B cell (primary cell): ENCODE measurements at regions not wholly inside any gene's neighbourhood (a gene's known extent, or its start where the extent isn't known, plus 50 kb on each side); places are given as distances from the start of the nearest gene placed in this dataset.

ENCODE experiments used
- ATAC-seq: fragments of 200-7000 bp; cut with Tn5 transposase; one replicate; pipeline ENCODE4 v1.10.0; 2021; ENCODE audit warnings: low read depth, mild to moderate bottlenecking, moderate number of reproducible peaks, moderate library complexity
- CTCF ChIA-PET: fragments of 350-600 bp; sonication (Branson Sonifier 250); formaldehyde crosslinking; loops from one replicate; lab custom pipeline; 2021; ENCODE audit warnings: antibody characterized with exemption, inconsistent platforms; lab: Charles Lee
- POLR2A ChIA-PET: fragments of 350-600 bp; sonication (Branson Sonifier 250); formaldehyde crosslinking; loops from one replicate; lab custom pipeline; 2021; ENCODE audit warnings: antibody characterized with exemption; lab: Charles Lee
- DNase-seq: peaks from one replicate; pipeline ENCODE4 v3.0.0; 2013
- H2AFZ ChIP-seq: 2 replicates; pipeline ENCODE4 v1.6.1; 2012; ENCODE audit warnings: mild to moderate bottlenecking, low read depth, low read length; ENCODE audit not compliant: insufficient read depth, poor library complexity, severe bottlenecking
- H3K27ac ChIP-seq, 2 donors: 1 replicate in 1 of 2; 2 replicates in 1 of 2; pipeline ENCODE4 v1.5.1; 2012 to 2013; ENCODE audit warnings: low read length in 2 of 2, mild to moderate bottlenecking in 2 of 2, moderate library complexity in 1 of 2
- H3K27me3 ChIP-seq, 4 experiments: fragments of 200-600 bp in 1 of 4; sonication (generic) in 1 of 4; replicated peaks in 1 of 4; 1 replicate in 2 of 4; 2 replicates in 2 of 4; pipeline versions ENCODE4 v1.6.1 to v1.7.0; 2013 to 2016; ENCODE audit warnings: low read length in 3 of 4, mild to moderate bottlenecking in 2 of 4, mixed read lengths in 1 of 4, moderate library complexity in 1 of 4; ENCODE audit not compliant: insufficient read depth in 4 of 4, control insufficient read depth in 3 of 4; ENCODE audit errors: control extremely low read depth in 1 of 4
- H3K36me3 ChIP-seq, 2 experiments: replicated peaks in 1 of 2; 1 replicate in 1 of 2; 2 replicates in 1 of 2; pipeline versions ENCODE4 v1.6.1 to v1.7.1; 2013; ENCODE audit warnings: low read length in 1 of 2; ENCODE audit not compliant: insufficient read depth in 2 of 2, control insufficient read depth in 1 of 2; ENCODE audit errors: control extremely low read depth in 1 of 2, extremely low read depth in 1 of 2
- H3K4me1 ChIP-seq, 2 donors: fragments of 200-600 bp in 1 of 2; sonication (generic) in 1 of 2; 1 replicate in 1 of 2; 2 replicates in 1 of 2; pipeline versions ENCODE4 v1.5.1 to v1.6.1; 2013 to 2017; ENCODE audit warnings: low read length in 2 of 2; ENCODE audit not compliant: control insufficient read depth in 2 of 2, insufficient read depth in 2 of 2
- H3K4me2 ChIP-seq: replicated peaks from 2 replicates; pipeline ENCODE3; 2012; ENCODE audit warnings: mild to moderate bottlenecking, low read depth, low read length; ENCODE audit not compliant: poor library complexity, severe bottlenecking
- H3K4me3 ChIP-seq, 5 experiments: fragments of 200-600 bp in 1 of 5; sonication (generic) in 1 of 5; 1 replicate in 3 of 5; 2 replicates in 2 of 5; pipeline versions ENCODE4 v1.5.1 to v1.7.0; 2011 to 2016; ENCODE audit warnings: low read length in 4 of 5, mild to moderate bottlenecking in 4 of 5, low read depth in 2 of 5, control low read depth in 1 of 5, moderate library complexity in 1 of 5; ENCODE audit not compliant: insufficient read depth in 1 of 5; ENCODE audit errors: control extremely low read depth in 1 of 5, extremely low read depth in 1 of 5
- H3K79me2 ChIP-seq: fragments of 200-600 bp; sonication (generic); one replicate; pipeline ENCODE4 v1.6.0; 2016; ENCODE audit warnings: low read length; ENCODE audit not compliant: control insufficient read depth, insufficient read depth
- H3K9ac ChIP-seq: fragments of 200-600 bp; sonication (generic); 2 replicates; pipeline ENCODE4 v1.6.1; 2017; ENCODE audit warnings: mild to moderate bottlenecking, low read length, moderate library complexity
- H3K9me3 ChIP-seq, 3 donors: one replicate each; pipeline versions ENCODE4 v1.6.1 to v1.7.1; 2013; ENCODE audit warnings: low read length in 2 of 3; ENCODE audit not compliant: control insufficient read depth in 2 of 3, insufficient read depth in 1 of 3; ENCODE audit errors: control extremely low read depth in 1 of 3
- H4K20me1 ChIP-seq: 2 replicates; pipeline ENCODE4 v1.6.0; 2012; ENCODE audit warnings: mild to moderate bottlenecking, low read length; ENCODE audit not compliant: insufficient read depth, control insufficient read depth, poor library complexity, severe bottlenecking
- H3K27ac Mint-ChIP-seq: one replicate; pipeline ENCODE4 v1.8.0; 2021; ENCODE audit warnings: mixed read lengths
- H3K27me3 Mint-ChIP-seq: one replicate; pipeline ENCODE4 v1.8.0; 2021; ENCODE audit warnings: mixed read lengths
- H3K4me1 Mint-ChIP-seq: one replicate; pipeline ENCODE4 v1.8.0; 2021; ENCODE audit warnings: mixed read lengths
- H3K4me3 Mint-ChIP-seq: one replicate; pipeline ENCODE4 v1.8.0; 2021; ENCODE audit warnings: mixed read lengths
- H3K9me3 Mint-ChIP-seq: one replicate; pipeline ENCODE4 v1.8.0; 2022; ENCODE audit warnings: mixed read lengths; ENCODE audit not compliant: insufficient read depth
- CTCF ChIP-seq: fragments of 200-600 bp; IDR thresholded peaks from one replicate; pipeline ENCODE4 v1.8.0; 2022; ENCODE audit warnings: antibody characterized with exemption, mild to moderate bottlenecking
- EZH2 ChIP-seq: IDR thresholded peaks from 2 replicates; pipeline ENCODE4 v1.6.1; 2012; ENCODE audit warnings: borderline replicate concordance, low read depth, mild to moderate bottlenecking, moderate library complexity, low read length; ENCODE audit not compliant: insufficient read depth, poor library complexity, severe bottlenecking
- WGBS: methylation state at CpG from one replicate; pipeline ENCODE4 v1.1.5; 2013; ENCODE audit warnings: missing lambda C conversion rate; ENCODE audit not compliant: insufficient coverage; 5-methylcytosine and 5-hydroxymethylcytosine counted together
- intact Hi-C: fragments of 100-400 bp; cut with micrococcal nuclease; formaldehyde crosslinking; loops from one replicate; pipeline ENCODE4 v1.10.0; 2022

GRCh38 chr5:116382874-116383266 is 191.8 kb downstream of the SEMA6A start:
- H3K27me3 Mint-ChIP-seq, result no peaks in the 10 kb centered on the region
- Histone ChIP-seq H3K27ac (no peak overlapping the region), H3K4me1 (no peaks in the 10 kb centered on the region), H3K9ac (no peak overlapping the region), H3K36me3 (peaks cover 0 to 11% of the 10 kb centered on the region in 2 experiments), H3K4me3 (no peak overlapping the region), H3K4me2 (no peak overlapping the region), H2AFZ (no peak overlapping the region), H3K27me3 (no peaks in the 10 kb centered on the region), H3K79me2 (no peaks in the 10 kb centered on the region), H3K9me3 (peaks cover 0 to 9% (median 0%) of the 10 kb centered on the region in 3 donors), H4K20me1 (no peaks in the 10 kb centered on the region)
- ATAC-seq, result no peak
- WGBS, result 98% methylated on average over 3 of the region's 3 CpGs
- ChIA-PET CTCF (no interaction called here), POLR2A (no interaction called here)
- no peak overlapping the region for H3K27ac Mint-ChIP-seq
- no peak overlapping the region for H3K4me3 Mint-ChIP-seq
- TF ChIP-seq EZH2 (no peak), CTCF (no peak)
- no peak for DNase-seq
- intact Hi-C loops, result no loop called here
- no peaks in the 10 kb centered on the region for H3K9me3 Mint-ChIP-seq
- no peaks in the 10 kb centered on the region for H3K4me1 Mint-ChIP-seq

GRCh38 chr5:116382032-116382873 is 192.4 kb downstream of the SEMA6A start:
- Histone ChIP-seq H3K4me3 (no peak overlapping the region), H4K20me1 (no peaks in the 10 kb centered on the region), H3K4me1 (no peaks in the 10 kb centered on the region), H3K27ac (no peak overlapping the region), H3K79me2 (no peaks in the 10 kb centered on the region), H3K27me3 (no peaks in the 10 kb centered on the region), H2AFZ (no peak overlapping the region), H3K4me2 (no peak overlapping the region), H3K9me3 (peaks cover 0 to 6% (median 0%) of the 10 kb centered on the region in 3 donors), H3K9ac (no peak overlapping the region), H3K36me3 (peaks cover 0 to 11% of the 10 kb centered on the region in 2 experiments)
- H3K4me1 Mint-ChIP-seq, result no peaks in the 10 kb centered on the region
- whole genome bisulfite sequencing, result 92% methylated on average over 9 of the region's 13 CpGs
- no peak for TF ChIP-seq CTCF
- no peak for TF ChIP-seq EZH2
- CTCF ChIA-PET, result no interaction called here
- no peak overlapping the region for H3K4me3 Mint-ChIP-seq
- no peak overlapping the region for H3K27ac Mint-ChIP-seq
- DNase-seq (no peak), ATAC-seq (no peak)
- no peaks in the 10 kb centered on the region for H3K9me3 Mint-ChIP-seq
- no peaks in the 10 kb centered on the region for H3K27me3 Mint-ChIP-seq
- POLR2A ChIA-PET, result no interaction called here
- intact Hi-C loops, result no loop called here
